Activated CD4-positive, alpha-beta T cell treated with anti-CD3 and anti-CD28 coated beads, Interleukin-2, amount 50 U/mL, for 1 hour (primary cell): ENCODE measurements at regions not wholly inside any gene's neighbourhood (a gene's known extent, or its start where the extent isn't known, plus 50 kb on each side); places are given as distances from the start of the nearest gene placed in this dataset.
A peak's percentile ranks its signal among the peaks of the same experiment; 100 is the strongest.

Experiments used
- DNase-seq: peaks from one replicate; pipeline ENCODE4 v3.0.0-alpha.2; 2020

DNA sequence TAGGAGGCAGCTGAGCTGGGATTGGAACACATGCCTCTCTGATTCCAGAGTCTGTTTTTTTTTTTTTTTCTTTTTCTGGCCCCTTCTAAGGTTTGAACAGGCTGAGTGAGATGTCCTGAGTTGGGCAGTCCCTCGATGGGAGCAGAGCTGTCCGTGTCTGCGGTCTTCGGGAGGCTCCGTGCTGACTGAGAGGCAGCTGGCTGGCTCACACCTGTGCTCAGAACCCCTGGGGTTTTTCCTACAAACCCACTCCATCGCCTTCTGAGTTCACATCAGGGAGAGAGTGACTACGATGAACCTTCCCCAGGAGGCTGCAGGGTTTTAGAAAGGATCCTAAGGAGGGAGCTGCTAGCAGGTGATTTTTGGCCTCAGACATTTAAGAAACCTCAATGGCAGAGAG is 92.5 kb downstream of the IRF8 start:
- no peak for DNase-seq

DNA sequence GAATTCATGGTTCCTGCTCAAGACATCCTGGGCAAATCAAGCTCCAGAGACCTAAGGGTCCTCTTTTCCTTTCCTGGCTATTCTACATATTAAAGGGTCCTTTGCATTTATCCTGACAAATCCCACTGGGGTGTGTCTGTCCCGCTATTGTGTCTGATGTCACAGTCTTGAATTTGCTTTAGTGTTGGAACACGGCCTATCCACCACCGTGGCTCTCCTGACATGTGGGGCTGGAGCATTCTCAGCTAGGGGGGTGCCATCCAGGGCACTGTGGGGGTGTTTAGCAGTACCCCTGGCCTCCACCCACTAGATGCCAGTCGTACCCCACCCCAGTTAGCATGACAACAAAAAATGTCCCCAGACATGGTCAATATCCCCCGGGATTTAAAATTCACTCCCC is 92.9 kb downstream of the IRF8 start:
- DNase-seq: no peak

DNA sequence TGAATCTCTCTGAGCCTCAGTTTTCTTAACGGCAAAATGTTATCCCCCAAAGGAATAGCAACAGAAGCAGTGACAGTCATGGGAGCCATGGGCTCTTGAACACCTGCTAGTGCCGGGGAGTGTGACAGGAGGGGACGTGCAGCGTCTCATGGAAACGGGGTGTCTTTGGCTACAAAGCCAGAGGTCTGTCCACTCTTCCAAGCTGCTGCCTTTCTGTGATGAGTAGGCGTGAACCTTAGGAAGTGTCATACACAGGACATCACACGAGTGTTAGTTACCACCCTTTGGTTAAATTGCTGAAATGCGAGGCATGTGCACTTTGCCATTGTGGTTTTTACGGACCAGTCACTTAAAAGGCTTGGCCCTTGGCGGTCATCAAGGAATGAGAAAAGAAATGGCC is 93.4 kb downstream of the IRF8 start:
- DNase-seq: no peak

DNA sequence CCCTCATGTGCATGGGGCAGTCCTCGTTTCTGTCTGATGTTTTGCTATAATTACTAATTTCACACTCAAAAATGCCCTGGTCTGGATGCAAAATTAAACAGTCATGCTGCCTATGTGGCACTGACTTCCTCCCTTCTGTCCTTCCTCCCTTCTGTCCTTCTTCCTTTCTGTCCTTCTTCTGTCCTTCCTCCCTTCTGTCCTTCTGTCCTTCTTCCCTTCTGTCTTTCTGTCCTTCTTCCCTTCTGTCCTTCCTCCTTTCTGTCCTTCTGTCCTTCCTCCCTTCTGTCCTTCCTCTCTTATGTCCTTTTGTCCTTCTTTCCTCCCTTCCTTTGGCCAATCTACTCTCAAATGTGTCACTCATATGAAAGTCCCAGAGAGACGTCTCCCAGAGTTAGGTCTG is 93.8 kb downstream of the IRF8 start:
- no peak for DNase-seq

DNA sequence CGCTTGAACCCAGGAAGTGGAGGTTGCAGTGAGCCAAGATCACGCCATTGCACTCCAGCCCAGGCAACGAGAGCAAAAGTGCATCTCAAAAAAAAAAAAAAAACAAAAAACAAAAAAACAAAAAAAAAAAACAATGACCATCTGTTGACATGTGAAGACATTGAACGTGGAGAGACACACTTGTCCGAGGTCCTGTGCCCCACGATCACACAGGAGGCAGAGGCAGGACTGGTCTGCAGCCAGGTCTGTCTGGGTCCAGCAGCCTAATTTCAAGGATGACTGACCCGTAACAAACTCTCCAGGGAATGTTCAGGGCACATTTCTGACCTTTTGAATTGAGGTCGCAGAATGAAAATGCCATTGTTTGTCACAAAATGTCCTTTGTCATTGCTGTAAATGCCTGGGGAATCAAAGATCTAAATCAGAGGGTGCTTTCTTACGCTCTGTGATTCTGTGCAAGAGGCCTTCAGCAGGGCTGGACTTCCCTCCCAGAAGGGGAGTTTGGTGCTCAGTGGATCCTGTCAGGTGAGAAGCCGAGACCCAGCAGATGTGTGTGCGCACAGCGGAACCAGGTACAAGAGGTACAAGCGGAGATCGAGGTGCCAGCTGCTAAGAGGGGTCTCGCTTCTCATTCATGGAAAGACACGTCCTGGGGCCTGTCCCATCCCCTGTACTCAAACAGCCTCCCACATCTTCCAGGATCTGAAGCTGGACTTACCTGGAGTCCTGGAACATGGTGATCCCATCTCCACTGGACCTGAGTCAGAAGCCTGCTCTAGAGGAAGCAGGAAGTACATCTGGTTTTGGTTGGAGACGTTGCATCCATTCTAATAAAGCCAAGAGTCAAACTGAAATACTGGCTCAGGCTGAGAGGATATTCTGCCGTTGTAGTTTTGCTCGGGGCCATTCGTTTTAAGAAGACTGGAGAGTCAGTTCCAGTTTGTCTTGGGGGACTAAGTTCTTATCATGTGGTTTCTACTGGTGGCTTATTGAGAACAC is 95.8 kb downstream of the IRF8 start:
- no peak for DNase-seq

DNA sequence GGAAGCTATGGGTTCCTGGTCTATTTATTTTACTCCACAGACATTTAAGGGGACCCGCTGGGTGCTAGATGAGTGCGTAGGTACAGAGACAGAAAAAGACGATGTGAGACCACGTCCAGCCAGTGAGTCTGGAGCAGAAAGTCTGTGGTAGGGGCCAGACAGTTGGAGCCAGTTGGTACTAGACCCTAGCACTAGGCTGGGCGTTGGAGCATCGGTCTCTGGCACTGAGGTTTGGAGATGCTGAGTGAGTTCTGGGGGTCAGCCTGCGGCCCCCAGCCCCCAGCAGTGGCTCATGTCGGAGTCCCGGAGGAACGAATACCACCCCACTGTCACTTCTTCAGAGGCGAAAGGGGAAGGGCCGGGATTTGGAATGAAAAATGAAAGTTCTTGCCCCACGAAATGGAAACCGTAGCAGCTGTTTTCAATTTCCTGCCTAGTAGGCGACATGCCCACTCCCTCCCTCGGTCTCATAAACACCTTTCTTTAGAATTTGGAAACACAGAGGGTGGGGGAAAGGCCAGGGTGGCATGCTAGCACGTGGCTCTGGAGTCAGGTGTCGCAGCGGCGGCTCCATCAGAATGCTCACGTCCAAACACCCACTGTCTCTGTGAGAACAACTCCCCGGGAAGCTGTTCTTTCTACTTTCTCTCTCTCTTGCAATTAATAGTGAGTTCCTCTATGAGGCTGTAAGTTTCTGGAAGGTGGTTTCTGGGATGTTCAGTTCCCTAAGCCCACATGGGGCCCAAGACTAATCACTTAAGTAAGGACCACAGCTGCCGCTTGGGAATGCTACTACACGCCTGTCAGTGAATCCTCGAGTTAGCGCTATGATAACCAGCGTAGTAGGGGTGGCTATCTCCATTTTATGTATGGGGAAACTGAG is 96.8 kb downstream of the IRF8 start:
- DNase-seq: no peak

DNA sequence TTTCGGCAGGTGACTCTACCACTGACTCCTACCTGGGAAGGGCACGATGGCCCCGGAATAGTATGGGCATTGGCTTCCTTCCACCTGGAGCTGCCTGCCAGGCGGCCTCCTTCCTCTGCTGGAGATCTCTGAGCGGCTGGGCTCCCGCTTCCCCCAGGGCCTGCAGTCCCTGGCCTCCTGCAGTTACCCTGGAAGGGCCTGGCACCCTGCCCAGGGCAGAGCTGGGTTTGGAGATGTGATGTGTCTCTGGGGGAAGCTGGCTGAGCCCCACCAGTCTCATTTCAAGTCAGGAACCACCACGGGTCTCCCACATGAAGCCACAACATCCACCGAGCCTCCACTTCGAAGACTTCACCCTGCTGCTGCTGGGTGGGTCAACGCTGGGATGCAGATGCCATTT is 97.9 kb downstream of the IRF8 start:
- DNase-seq: no peak

DNA sequence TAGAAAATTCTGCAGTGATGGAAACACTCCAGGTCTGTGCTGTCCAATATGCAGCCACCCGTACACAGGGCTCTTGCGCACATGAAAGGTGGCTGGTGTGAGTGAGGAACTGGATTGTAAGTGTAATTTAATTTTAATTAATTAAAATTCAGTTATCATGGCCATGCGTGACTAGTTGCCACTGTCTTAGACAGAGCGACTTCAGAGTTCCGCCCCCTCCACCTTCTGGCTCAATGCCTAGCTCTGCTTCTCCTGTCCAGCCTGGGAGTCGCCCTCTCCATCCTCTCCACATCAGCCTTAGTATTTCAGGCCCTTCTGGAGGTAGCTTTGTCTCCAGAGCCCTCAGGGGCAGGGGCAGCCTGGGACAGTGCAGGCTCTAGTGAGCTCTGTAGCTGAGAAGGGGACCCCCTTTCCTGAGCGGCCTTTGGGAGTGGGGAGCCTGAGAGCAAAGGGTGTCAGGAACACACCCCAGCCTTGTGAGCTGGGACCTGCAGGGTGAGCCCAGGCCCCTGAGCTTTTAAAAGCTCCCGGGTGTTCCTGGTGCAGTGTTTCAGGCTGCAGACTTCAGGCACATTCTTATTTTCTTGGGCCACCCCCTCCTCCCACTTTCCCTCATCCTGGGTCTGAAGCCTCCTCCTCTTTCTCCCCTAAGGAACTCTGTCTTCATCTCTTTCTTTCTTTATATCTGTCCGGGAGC is 99.4 kb downstream of the IRF8 start:
- DNase-seq: no peak

DNA sequence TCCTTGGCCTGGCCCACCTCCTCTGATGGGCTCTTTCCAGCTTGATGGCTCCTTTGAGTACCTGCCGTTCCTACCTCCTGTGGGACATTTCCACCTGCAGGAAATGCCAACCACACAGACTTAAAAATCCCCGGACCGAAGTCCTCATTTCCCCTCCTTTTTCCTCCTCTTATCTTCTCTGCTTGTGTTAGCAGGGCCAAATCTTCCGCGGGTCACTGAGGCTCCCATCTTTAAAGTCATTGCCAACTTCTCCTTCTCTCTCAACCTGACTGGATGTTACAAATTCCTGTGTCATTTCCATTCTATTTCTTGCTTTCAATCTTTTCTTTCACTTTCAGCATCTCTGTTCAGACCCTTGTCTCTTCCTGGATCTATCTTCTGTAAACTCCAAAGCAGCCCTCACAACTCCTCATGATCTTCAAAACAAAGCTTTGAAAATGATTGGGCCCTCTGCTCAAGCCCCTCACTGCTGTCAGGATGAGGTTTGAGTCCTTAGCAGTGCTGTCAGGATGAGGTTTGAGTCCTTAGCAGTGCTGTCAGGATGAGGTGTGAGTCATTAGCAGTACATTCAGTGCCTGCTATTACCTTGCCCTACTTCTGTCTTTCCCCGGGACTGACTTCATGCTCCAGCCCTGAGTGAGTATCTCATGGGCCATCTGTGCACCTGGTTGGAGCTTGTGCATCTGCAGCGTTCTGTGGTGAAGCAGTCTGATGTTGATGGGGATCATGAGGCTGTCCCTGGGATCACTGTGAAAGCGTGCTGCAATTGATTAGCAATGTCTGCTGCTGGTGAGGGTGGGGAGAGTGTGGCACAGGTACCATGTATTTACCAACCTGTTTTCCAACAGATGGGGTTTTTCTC is 100.1 kb downstream of the IRF8 start:
- no peak for DNase-seq

DNA sequence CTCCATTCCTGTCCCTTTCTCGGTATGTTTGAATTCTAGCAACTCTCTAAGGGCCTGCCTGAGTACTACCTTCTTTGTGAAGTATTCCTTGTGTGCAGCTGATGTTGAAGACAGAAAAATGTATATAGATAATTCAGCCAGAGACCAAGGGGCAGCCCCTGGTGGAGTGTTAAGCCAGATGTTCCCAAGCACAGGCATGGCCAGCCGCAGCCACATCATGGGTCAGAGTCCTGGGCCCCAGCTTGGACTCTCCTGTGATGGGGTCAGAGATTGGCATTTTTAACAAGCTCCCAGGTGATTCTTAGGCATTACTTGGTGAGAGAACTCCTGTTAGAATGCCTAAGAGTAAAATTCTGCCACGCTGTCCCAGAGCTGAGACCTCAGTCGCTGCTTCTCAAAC is 100.8 kb downstream of the IRF8 start:
- no peak for DNase-seq

DNA sequence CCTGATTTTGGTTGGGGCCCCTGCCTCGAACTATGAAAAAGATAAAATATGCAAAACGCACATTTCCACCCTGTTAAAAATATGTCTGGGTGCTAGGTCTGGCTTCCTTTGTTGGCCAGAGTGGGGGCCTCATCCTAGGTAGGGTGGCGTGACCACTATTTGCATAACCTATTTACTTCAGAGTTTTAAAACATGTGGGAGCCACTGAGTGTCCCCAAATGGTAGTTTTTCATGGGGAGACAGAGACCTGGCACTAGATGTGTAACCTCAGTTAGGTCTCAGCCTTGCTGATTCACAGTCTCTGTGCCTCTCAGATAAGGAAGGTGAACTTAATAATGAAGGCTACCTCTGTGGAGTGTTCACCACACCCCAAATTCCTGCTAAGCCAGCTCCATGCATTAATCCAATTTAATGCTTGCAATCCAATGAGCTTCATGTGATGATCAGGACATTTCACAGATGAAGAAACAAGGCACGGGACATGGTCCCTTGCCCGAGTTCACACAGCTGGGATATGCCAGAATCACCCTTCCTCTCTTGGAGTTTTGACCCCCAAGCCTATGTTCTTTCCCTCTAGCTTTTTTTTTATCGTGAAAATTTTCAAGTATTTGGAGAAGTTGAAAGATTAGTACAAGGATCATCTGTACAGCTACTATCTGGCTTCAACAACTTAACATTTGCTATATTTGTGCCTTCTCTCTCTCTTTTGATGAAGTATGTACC is 103.4 kb downstream of the IRF8 start:
- DNase-seq: no peak

DNA sequence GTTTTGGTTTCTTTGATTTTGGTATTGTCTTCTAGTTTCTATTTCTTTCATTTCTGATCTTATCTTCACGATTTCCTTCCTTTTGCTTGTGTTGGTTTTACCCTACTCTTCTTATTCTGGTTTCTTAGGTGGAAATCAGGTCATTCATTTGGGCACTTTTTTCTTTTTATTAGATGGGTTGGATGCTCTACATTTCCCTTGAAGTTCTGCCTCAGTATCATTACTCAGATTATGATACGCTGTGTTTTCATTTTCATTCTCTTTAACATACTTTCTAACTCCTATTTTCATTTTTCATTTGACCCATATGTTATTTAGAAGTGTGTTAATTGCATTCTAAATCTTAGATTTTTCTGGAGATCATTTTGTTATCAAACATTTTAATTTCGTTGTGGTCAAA is 108.6 kb downstream of the IRF8 start:
- DNase-seq: no peak

DNA sequence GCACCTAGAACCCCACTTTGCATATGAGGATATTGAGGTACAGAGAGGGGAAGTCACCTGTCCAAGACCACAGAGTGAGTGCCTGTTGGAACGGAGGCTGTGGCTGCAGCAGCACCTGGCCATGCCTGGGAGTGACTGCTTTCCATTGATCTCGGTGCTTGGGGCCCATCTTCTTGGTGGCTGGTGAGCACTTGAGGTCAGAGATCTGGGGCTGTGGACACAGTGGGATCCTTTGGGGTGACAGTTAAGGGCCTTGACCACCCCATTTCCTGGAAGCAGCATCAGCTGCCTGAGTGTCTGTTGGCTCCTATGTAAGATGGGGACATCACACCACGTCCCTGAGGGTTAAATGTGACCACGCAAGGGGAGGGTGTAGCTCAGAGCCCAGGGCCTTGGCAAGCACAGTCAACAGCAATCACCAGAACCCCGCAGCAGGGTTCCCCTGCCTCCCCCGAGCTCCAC is 111.7 kb downstream of the IRF8 start:
- DNase-seq: no peak

DNA sequence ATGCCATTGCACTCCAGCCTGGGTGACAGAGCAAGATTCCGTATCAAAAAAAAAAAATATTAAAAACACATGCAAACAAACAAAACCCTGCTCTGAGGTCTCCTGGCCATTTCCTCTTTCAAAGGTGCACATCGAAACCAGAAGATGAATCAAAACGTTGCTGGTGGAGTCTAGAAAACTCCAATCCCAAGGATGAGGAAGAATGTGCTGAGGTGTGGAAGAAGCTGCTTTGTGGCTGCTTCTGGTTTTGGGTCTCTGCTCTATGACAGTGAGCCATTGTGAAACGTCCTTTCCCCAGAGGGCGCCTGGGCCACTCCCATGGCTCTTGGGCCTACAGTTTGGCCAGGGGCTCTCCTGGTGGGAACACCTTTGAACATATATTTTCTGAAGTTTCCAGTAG is 112.6 kb downstream of the IRF8 start:
- no peak for DNase-seq

DNA sequence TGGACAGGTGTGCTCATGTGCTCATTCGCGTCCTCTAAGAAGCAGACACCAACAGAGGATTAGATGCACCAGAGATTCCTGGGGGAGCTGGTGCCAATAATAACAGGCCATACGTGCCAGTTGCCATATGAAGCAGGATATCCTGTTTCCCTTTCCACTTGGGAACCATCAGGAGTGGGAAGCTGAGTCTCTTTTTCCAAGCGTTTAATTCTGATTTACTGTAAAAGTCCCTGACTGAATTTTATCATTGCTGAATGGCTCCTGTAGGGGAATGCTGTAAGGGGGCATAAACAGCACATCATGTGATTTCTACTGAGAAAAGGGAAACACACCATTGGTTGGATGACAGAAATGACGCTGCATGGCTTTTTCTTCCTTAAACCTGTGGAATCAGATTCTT is 113.3 kb downstream of the IRF8 start:
- no peak for DNase-seq

DNA sequence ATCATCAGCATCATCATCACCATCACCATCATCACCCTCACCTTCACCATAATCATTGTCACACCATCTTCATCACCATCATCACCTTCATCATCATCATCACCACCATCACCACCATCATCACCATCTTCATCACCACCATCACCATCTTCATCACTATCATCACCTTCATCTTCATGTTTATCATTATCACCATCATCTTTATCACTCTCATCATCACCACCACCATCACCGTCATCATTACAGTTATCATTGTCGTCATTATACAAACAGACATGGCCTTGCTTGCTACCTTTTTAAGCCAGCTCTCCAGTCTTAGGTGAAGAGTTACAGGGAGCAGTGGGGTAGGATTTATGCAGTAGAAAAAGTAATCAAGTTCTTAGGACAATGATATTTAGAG is 114.9 kb downstream of the IRF8 start:
- no peak for DNase-seq

DNA sequence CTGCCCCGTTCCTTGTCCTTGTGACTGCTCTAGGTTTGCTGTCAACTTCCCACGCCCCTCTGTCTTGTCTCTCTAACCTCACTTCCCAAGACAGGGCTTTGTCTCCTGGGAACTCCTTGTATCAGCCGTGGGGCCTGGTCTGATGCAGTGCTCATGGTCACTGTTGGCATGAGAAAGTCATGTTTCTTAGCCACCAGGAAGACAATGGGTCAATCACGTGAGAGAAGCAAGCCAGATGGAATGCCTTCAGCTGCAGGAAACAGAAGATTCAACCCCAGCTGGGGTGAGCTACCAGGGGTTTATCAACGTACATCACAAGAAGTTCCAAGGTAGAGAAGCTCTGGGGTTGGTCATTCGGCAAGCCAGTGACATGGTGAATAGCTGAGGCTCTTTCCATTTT is 116.6 kb downstream of the IRF8 start:
- DNase-seq: no peak

DNA sequence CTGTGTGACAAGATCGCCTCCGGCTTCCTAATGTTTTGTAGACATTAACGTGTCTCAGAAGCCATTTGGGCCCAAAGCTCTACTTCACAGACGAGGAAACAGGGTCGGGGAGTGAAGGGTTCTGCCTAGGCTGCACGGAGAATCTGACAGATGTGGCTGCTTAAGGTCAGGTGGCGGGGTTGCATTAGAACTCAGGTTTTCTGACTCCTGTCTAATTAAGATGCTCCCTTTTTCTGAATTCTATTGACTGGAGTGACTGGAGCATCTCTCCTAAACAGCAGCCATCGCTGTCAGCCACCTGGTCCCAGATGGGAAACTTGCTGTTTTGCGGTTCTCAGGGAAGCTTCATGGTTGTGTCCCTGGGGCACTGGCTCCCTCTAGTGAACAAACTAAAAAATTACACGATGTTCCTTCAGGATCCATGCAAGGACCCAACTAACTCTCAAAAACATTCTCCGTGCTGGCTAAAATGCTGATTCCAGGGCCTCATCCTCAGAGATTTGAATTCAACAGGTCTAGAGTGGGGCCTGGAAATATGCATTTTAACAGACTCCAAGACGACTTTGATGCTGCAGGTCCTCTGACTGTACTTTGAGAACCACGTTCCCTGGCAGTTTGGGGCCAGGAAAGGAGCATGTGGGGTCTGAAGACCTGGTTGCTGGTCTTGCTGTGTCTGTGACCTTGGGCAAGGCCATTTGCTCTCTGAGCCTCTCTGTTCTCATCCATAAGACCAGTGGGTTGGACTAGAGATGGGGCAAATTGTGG is 117.4 kb downstream of the IRF8 start:
- peak; percentile 12 for DNase-seq

DNA sequence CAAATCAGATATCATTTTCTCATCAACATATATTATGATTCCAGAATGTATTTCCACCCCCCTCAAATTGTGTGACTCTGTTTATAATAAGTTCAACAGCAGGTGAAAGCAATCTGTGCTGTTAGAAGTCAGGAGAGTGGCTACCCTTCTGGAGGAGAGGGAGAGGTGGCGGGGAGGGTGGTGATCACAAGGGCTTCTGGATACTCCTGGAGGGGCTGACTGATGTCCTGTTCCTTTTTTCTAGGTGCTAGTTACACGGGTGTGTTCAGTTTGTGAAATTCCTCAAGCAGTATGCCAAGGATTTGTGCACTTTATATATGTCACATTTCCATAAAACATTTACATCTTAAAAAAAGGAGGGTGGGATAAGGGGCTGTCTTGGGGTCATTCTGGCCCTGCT is 119.1 kb downstream of the IRF8 start:
- DNase-seq: no peak

DNA sequence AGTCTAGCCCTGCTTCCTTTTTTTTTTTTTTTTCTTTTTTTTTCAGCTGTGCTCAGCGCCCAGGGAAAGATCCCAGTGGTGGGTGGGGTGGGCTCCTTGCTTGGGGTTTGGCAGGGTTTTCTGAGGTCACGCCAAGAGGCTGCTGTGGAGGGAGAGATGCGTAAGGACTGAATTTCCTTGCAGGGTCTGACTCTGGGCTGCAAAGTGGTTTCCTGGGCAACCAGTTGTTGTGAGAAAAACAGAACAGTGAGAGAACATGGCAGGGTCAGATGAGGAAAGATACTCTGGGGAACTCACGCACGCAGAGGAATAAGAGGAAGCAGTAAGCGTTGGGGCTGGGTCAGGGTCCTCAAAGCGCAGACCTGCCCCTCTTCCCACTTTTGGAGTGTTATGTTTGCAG is 119.5 kb downstream of the IRF8 start:
- no peak for DNase-seq

DNA sequence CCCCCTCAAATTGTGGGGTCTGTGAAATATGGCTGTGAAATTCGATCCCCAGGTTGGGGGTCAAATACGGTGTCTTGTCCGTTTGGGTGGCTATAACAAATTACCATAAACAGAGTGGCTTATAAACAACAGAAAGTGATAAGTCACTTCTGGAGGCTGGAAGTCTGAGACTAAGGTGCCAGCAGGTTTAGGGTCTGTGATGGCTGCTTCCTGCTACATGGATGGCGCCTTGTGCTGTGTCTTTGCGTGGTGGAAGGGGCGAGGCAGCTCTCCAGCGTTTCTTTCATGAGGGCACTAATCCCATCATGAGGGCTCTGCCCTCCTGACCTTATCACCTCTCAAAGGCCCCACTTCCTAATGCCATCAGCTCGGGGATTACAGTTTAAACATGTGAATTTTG is 120.0 kb downstream of the IRF8 start:
- no peak for DNase-seq
